ENCODE measurements at regions not wholly inside any gene's neighbourhood (a gene's known extent, or its start where the extent isn't known, plus 50 kb on each side); places are given as distances from the start of the nearest gene placed in this dataset.

GRCh38 chr4:184879271-184879670 is 53.5 kb upstream of the ACSL1 start:
- TF ChIP-seq CTCF (IDR thresholded peaks at IDR 0.05), result no peak
- Histone ChIP-seq H3K4me3 (no peak overlapping the region), H3K9ac (ENCODE audit: low read depth in 2 of 2, low read length in 2 of 2) (no peak overlapping the region), H3K27me3 (no peaks in the 10 kb centered on the region), H3K9me3 (no peaks in the 10 kb centered on the region), H3K36me3 (no peaks in the 10 kb centered on the region), H3K4me1 (no peaks in the 10 kb centered on the region), H3K27ac (no peak overlapping the region)
- DNase-seq, result no peak
- intact Hi-C loops (cut with DNase I), result no loop called here

- Histone ChIP-seq H3K9me3 (no peaks in the 10 kb centered on the region), H3K4me1 (no peaks in the 10 kb centered on the region), H3K4me3 (no peak overlapping the region), H3K27me3 (no peaks in the 10 kb centered on the region), H3K27ac (no peak overlapping the region), H3K9ac (ENCODE audit: low read depth in 2 of 2, low read length in 2 of 2) (no peak overlapping the region), H3K36me3 (no peaks in the 10 kb centered on the region)
- no peak for DNase-seq
- no peak for TF ChIP-seq CTCF (IDR thresholded peaks at IDR 0.05)
- intact Hi-C loops (cut with DNase I), result no loop called here
Measured at GRCh38 chr4:184882276-184882675, 56.5 kb upstream of the ACSL1 start.

- DNase-seq, result no peak
- no peaks in the 10 kb centered on the region for H3K27me3 ChIP-seq
Measured at GRCh38 chr4:184883024-184883423, 57.3 kb upstream of the ACSL1 start.

GRCh38 chr4:184884883-184885282 is 59.1 kb upstream of the ACSL1 start:
- no peak overlapping the region for H3K9ac ChIP-seq (ENCODE audit: low read depth in 2 of 2, low read length in 2 of 2)
- no peak overlapping the region for H3K27ac ChIP-seq
- H3K4me3 ChIP-seq, result no peak overlapping the region
- no peak for TF ChIP-seq CTCF (IDR thresholded peaks at IDR 0.05)
- DNase-seq, result no peak
- H3K36me3 ChIP-seq, result no peaks in the 10 kb centered on the region
- no peaks in the 10 kb centered on the region for H3K9me3 ChIP-seq
- no peaks in the 10 kb centered on the region for H3K4me1 ChIP-seq
- intact Hi-C loops (cut with DNase I), result no loop called here
- no peaks in the 10 kb centered on the region for H3K27me3 ChIP-seq

More at GRCh38 chr4:184883024-184883423, 57.3 kb upstream of the ACSL1 start:
- H3K27ac ChIP-seq, result no peak overlapping the region
- no peak overlapping the region for H3K4me3 ChIP-seq
- TF ChIP-seq CTCF (IDR thresholded peaks at IDR 0.05), result no peak
- H3K9me3 ChIP-seq, result no peaks in the 10 kb centered on the region
- no peaks in the 10 kb centered on the region for H3K36me3 ChIP-seq
- no peaks in the 10 kb centered on the region for H3K4me1 ChIP-seq
- no peak overlapping the region for H3K9ac ChIP-seq (ENCODE audit: low read depth in 2 of 2, low read length in 2 of 2)
- intact Hi-C loops (cut with DNase I), result no loop called here

- H3K9ac ChIP-seq (ENCODE audit: low read depth in 2 of 2, low read length in 2 of 2), result no peak overlapping the region
- TF ChIP-seq CTCF (IDR thresholded peaks at IDR 0.05), result no peak
Measured at GRCh38 chr4:184885602-184886001, 59.8 kb upstream of the ACSL1 start.

GRCh38 chr4:184887333-184887732 is 61.6 kb upstream of the ACSL1 start:
- intact Hi-C loops (cut with DNase I), result no loop called here
- Histone ChIP-seq H3K9ac (ENCODE audit: low read depth in 2 of 2, low read length in 2 of 2) (no peak overlapping the region), H3K4me3 (no peak overlapping the region), H3K36me3 (no peaks in the 10 kb centered on the region), H3K9me3 (no peaks in the 10 kb centered on the region), H3K27ac (no peak overlapping the region), H3K4me1 (no peaks in the 10 kb centered on the region), H3K27me3 (no peaks in the 10 kb centered on the region)
- no peak for TF ChIP-seq CTCF (IDR thresholded peaks at IDR 0.05)
- DNase-seq, result no peak

More at GRCh38 chr4:184885602-184886001, 59.8 kb upstream of the ACSL1 start:
- Histone ChIP-seq H3K27ac (no peak overlapping the region), H3K4me1 (no peaks in the 10 kb centered on the region), H3K4me3 (no peak overlapping the region), H3K27me3 (no peaks in the 10 kb centered on the region), H3K9me3 (no peaks in the 10 kb centered on the region), H3K36me3 (no peaks in the 10 kb centered on the region)
- DNase-seq, result no peak
- intact Hi-C loops (cut with DNase I), result no loop called here
